OCI-LY1 (cell line): ENCODE measurements at regions not wholly inside any gene's neighbourhood (a gene's known extent, or its start where the extent isn't known, plus 50 kb on each side); places are given as distances from the start of the nearest gene placed in this dataset.

Experiments
- EZH2 ChIP-seq: fragments of 200-600 bp; sonication (generic), shearing (Covaris generic); IDR thresholded peaks from 2 replicates; pipeline ENCODE4 v1.8.0; 2017; ENCODE audit warnings: borderline replicate concordance, mixed run types, mild to moderate bottlenecking, antibody characterized with exemption, low read length, moderate library complexity, mixed read lengths
- TF ChIP-seq, protein P1 (sequence below): fragments of 200-600 bp; sonication (generic), shearing (Covaris generic); IDR thresholded peaks from 2 replicates; pipeline ENCODE4 v1.5.1; 2017; ENCODE audit warnings: mild to moderate bottlenecking, antibody characterized with exemption, low read length, moderate library complexity, mixed read lengths

DNA sequence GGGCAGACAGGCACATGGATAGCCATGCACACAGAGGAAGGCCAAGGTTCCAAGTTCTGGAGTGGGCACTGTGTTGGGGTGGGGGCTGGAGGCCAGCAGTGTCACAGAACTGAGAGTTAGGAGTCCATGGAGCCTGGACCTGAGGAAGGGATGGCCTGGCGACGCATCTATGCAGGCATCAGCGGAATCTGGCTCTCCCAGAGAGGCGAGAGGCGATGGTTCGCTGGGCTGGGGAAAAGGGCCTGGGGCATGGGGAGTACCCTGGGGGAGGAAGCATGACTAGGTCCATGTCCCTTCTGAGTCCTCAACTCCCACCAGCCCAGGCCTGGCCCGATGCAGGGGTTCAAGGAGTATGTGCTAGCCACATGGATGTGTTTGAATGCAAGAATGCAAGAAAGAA is 192.8 kb upstream of the LINGO1 start:
- TF ChIP-seq, protein P1, sequence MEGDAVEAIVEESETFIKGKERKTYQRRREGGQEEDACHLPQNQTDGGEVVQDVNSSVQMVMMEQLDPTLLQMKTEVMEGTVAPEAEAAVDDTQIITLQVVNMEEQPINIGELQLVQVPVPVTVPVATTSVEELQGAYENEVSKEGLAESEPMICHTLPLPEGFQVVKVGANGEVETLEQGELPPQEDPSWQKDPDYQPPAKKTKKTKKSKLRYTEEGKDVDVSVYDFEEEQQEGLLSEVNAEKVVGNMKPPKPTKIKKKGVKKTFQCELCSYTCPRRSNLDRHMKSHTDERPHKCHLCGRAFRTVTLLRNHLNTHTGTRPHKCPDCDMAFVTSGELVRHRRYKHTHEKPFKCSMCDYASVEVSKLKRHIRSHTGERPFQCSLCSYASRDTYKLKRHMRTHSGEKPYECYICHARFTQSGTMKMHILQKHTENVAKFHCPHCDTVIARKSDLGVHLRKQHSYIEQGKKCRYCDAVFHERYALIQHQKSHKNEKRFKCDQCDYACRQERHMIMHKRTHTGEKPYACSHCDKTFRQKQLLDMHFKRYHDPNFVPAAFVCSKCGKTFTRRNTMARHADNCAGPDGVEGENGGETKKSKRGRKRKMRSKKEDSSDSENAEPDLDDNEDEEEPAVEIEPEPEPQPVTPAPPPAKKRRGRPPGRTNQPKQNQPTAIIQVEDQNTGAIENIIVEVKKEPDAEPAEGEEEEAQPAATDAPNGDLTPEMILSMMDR = no peak
- no peak for TF ChIP-seq EZH2
